ENCODE measurements at regions not wholly inside any gene's neighbourhood (a gene's known extent, or its start where the extent isn't known, plus 50 kb on each side); places are given as distances from the start of the nearest gene placed in this dataset.

DNA sequence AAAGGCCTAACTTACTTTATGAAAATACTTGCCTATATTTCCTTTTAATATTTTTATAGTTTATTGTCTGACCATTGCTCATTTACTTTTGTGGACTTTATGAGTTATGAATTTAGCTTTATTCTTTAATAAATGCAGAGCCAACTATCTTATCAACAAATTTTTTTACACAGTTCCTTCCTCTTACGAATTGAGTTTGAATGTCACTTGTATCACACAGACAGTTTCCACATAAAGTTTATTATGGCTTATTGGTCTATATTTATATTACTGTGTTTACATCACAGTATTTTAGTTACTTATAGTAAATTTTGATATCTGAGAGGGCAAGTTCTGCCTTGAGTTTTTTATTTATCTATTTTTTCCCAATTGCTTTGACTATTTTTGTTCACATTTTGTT lies 450.6 kb downstream of the C4orf33 start:
- DNase-seq (ENCODE audit: low spot score): no peak

DNA sequence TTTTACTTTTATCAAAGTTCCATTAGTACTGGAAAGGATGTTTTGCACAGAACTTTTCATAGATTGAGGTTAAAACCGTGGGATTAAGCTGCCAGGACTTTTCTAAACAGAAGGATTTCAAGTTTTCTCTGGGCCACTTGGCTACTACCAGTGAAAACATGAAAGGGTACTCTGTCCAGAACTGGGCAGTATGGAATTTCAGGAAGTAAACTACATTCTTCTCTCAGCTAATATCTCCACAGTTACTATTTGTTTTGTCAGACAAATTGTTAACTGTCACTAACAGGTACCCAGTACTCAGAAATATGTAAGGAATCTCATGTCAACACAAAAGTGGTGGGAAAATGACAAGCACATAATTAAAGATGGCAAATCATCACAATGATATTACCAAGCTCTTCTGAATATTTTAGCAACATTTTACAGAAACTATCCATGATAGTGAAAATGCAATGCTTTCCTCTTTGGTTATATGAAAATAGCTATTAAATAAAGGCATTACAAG lies 454.4 kb downstream of the C4orf33 start:
- DNase-seq (ENCODE audit: low spot score): no peak

DNA sequence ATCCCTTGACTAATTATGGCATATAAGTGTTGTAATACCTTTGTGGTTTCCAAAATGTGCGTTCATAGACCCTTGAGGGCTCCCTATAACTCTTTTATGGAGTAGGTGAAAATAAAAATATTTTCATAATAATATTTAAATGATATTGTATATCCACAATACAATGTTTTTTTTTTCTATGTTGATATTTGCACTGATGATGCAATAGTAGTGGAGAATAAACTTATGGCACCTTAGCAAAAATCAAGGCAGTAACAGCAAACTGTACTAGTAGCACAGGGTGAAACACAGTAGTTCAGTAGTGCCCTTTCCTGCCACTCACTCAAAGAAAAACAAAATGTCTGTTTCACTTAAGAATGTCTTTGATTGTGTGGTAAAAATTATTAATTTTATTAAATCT lies 465.3 kb downstream of the C4orf33 start:
- DNase-seq (ENCODE audit: low spot score): no peak

DNA sequence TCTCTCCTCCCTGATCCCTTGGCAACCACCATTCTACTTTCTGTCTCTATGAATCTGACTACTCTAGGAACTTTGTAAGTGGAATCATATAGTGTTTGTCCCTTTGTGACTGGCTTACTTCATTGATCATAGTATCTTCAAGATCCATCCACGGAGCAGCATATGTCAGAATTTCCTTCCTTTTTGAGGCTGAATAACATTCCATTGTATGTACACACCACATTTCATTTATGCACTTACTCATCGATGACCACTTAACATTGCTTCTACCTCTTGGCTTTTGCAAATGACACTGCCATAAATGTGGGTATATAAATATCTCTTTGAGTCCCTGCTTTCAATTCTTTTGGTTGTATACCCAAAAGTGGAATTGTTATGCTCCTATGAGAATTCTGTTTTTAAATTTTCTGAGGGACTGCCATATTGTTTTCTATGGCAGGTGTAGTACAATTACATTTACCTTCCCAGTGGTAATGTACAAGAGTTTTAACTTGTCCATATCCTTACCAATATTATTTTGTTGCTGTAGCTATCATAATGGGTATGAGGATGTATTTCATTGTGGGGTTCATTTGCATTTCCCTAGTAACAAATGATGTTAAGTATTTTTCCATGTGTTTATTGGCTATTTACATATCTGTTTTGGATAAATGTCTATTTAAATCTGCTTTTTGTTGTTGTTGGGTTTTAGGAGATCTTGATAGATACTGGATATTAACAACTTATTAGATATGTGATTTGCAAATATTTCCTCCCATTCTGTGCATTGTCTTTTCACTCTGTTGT lies 466.1 kb downstream of the C4orf33 start:
- peak; percentile 4 for DNase-seq (ENCODE audit: low spot score)

DNA sequence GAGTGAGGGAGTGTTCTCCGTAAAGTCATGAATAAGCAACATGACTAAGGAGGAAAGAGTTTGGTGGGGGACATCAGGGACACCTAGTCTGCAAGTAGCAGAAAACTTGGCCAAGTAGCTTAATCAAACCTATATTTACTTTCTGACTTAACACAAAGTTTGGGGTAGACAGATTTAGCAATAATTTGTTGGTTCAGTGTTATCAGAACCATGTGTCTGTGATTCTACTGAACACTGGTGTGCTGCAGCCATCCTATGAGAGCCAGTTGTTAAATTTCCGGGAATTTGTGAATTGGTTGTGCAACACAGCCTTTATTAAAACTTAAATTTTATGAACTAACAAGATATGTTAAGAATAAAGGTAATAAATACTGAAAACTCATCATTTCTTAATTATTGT lies 469.3 kb downstream of the C4orf33 start:
- no peak for DNase-seq (ENCODE audit: low spot score)

DNA sequence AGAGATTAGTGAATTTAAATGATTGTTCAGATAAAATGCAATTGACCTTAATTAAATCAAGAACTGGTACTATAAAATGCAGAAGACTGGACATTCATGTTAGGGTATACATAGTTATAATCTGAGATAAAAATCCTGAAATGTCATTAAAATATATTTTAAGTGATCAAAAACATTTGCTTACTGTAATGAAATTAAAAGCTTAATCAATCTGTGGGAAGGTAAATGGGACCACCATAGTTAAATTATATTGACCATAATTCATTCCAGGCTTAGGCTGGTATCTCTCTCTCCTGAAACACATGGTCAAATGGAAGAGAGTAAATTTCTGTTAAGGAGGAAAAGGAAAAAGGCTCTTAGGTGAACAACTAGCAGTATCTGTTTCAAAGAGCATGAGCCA lies 474.4 kb downstream of the C4orf33 start:
- DNase-seq (ENCODE audit: low spot score): no peak

DNA sequence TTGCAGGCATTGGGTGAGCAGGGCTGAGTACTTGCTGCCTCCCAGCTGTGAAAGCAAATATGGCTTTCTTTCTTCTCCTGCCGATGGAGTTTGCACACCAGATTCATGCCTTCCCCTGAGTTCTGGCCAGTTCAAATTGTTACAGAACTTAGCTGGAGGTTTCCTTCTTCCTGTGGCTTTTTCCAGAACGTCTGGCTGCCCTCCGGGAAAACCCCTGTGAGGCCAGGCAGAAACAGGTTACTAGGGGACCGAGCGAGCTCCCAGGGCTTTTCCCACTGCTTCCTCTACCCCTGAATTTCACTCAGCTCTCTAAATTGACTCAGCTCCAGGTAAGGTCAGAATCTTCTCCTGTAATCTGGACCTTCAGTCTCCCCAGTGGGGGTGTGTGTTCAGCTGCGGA lies 482.4 kb downstream of the C4orf33 start:
- no peak for DNase-seq (ENCODE audit: low spot score)

DNA sequence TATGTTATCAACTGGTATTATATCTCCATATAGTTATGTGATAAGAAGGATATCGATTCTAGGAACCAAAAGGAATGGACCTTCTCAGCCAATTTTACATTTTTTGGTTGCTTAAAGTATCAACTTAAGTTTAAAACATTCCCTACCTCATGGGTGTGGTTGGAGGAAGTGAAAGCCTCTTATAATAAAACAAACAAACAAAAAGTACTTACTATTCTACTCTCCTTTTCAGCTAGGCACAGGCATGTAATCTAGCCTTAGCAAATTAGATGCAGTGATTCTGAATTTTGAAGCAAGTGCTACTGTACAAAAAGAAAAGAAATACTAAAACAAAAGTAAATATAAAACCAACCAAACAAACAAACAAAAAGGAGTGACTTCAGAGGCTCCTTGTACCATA lies 485.4 kb downstream of the C4orf33 start:
- DNase-seq (ENCODE audit: low spot score): no peak

DNA sequence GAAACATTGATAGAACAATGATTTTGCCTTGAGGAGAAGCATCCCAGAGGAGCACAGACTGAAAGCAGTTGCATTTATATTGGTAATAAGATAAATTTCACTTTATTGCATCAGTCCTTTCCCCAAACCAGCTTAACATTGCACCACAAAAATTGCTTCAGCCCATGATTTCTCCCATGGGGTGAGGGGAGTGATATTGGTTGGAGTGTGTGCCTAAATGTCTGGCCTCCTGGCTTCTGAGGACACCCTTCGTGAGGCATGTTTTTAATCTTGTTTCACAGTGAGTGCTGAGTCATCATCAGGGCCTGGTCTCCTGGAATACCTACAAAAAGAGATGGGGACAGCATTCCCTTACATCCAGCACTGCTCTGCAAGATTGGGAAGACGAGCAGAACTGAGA lies 487.9 kb downstream of the C4orf33 start:
- peak; percentile 1 for DNase-seq (ENCODE audit: low spot score)

DNA sequence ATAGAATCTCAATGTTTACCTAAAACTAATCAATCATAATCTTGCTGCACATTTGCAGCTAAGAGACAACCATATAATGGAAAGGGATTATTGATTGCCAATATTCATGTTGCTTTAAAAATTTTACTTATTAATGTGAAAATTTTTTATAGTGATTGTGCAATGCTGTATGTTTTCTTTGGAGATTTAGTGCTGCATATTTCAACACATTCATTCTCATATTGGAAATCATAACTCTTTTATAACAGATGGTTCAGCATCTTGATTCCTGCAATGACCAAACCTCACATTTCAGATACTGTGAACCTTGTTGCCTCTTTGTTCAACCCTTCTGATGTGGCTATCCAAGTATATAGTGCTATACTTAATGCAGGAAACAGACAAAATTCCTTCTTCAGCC lies 502.6 kb downstream of the C4orf33 start:
- no peak for DNase-seq (ENCODE audit: low spot score)

DNA sequence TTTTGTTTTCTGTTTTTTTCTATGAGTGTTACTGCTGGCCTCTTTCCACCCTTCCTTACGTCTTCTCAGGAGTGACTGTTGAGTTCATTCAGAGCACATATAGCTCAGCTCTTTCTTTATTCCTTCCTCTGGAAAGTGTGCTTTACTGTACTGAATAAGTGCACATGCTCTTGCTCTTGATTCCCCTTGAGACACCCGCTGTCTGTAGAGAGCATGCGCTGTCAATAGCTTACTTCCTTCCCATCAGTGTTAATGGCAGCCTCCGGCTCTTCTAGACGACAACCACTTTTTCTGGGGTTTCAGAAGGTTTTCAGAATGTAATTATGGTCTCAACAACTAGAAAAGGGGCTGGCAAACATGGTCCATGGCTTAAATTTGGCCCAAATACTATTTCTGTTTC lies 504.9 kb downstream of the C4orf33 start:
- no peak for DNase-seq (ENCODE audit: low spot score)

DNA sequence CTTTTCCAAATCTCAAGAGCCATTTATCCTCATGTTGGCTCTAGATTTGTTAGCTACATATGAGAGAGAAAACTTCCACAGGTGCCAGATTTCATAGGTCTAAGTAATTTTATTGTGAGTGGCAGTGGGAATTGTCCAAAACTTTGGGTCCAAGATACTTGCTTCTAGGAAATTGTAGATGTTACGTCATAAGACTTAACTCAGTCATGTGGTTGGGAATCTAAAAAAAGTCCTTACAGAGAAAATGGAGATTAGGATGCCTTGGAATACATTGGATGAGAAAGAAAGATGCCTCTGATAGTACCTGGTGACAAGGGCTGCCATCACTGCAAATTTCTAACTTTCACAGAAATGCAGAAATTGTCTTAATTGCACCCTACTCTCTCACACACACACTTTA lies 506.5 kb downstream of the C4orf33 start:
- DNase-seq (ENCODE audit: low spot score): no peak

DNA sequence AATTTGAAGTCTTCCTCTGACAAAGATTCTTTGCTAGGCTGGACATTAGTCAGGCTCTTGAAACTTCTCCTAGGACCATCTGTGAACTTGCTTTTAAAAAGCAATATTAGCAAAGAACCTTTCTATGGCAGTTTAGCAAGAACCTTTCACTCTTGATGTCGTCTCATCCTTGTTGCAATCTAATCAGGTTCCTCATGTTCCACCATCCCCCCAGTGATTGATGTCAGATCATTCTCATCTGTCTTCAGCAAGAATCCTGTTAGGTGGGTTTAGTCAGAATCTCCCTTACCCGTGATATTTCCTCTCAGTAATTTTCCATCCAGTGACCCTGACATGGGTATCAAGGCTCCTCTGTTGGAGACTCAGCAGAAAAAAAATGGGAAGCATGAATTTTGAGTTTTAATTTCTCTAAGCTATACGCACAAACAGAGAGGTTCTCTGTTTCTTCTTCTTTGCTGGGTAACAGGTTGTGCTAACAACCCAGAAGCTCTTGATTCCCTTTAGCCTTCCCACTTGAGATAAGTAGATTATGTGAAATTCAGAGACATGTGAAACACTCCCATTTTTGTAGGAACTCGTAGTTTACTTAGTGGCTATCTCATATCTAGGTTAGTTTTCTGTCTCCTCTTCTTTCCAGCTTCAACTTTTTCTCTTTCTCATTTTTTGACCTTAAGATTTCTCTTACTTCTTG lies 507.4 kb downstream of the C4orf33 start:
- no peak for DNase-seq (ENCODE audit: low spot score)

DNA sequence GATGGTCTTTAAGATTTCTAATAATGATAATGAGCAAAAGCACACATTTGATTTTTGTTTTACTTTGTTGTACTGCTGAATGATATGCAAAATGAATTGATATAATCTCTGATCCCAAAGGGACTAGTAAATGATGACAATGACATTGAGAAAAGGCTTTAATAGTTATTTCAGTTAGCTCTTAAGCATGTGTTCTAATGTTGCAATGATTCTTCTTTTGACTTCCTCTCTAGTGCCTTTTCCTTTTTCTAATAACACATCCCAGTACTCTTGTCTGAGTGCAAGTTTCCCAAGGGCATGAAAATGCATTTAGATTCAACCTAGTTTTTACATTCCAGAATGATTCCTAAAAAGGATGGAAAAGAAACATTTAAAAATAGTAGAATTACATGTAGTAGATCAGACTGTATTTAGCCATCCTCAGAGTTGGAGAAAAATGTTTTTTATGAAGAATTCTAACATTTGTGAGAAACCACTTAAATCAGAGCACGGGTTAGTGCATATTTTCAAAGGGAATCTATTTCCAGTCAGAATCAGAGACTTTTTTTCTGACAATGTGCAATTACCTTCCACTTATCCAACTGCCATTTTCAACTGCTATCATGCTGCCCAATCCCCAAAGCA lies 508.8 kb downstream of the C4orf33 start:
- DNase-seq (ENCODE audit: low spot score): no peak

DNA sequence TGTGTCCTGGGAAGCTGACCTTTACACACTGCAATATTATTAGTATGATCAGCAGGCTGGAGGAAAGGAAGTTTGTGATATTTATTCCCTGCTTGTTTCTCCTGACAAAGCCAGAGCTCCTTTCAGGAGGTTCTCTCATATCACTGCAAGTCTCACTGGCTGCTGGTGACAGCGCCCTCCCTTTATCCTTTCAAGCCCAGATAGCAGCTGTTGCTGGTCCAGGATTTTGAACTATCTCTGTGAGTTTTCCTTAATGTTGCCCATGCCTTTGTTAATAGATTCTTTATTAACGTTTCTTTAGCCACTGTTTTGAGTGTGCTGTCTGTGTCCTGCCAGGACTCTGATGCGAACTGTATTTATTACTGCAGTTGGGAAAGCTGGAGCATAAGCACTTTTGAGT lies 518.7 kb downstream of the C4orf33 start:
- no peak for DNase-seq (ENCODE audit: low spot score)

DNA sequence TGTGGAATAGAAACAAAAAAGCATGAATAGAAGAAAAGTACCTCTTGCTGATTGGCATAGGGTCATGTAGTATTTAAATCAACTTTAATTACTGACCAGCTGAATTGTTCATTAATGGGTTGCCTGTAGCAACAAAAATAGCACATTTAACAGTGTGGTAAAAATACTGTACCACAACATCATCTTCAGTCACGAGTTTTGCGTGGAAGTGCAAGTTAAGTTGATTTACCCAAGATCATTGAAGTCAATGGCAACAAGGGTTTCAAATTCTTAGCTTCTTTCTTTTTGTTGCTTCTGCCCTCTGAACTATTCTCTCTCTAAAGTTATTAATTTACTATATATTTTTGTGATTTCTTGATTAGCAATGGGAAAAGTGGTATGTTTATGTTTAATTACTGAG lies 526.6 kb downstream of the C4orf33 start:
- no peak for DNase-seq (ENCODE audit: low spot score)

DNA sequence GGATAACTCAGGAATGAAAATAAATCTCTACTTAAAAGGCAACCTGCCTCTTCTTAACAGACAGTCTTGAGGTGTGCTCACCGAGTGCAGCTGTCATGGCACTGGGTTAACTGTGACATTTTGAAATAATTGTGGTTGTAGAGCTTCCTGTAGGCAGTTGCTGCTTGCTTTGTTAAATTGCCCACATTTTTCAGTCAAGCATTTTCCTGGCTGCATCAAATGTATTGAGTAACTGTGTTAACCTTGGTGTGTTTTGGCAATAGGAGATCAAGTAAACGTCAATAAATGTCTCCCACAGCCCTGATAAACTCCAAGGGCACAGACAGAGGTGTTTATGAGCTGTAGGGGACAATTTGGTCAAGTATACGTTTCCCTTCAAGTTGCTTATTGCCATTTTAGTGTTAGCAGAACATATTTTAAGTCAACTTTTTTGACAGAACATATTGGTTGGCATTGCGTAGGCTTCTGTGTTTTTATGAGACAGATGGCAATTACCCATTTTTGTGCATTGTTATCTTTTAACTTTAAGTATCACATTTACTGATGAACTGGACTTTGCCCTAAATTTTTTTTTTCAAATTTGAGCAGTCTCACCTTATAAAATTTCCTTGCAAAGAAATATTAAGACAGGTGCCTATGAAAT lies 527.4 kb downstream of the C4orf33 start:
- DNase-seq (ENCODE audit: low spot score): peak; percentile 3

DNA sequence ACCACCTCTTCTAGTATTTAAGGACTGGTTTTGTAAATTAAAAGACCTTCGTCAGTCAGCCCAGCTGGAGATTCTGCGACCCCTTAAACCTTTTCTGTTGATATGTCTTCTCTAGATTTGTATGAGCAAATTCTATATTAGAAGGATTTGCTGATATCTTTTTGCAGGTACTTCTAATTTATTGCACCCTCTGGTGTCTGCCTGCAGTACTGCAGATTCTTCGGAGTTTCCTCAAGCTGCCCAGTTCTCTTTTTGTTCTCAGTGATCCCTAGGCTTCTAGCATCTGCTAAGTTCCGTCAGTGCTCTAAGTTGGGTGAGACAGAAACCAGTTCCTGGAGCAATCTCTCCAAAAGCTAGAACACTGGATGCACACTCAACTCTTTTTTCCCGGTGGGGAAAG lies 545.2 kb downstream of the C4orf33 start:
- DNase-seq (ENCODE audit: low spot score): peak; percentile 55

DNA sequence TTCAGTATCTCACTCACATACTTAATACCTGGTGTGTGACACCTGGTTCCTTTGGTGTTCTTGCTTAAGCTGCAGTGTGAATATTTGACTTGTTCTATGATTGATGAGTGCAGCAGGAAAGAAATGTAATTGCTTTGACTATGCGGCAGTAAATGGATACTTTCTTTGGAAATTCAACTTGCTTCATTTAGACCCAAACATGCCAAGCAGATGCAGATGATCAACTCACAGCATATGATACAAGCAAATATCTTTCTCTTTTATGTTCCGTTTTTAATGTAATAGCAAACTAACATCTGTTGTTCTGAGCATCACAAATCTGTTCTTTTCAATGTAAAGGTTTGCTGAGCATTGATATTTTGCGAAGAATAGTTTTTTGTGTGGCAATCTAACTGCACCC lies 549.5 kb downstream of the C4orf33 start:
- no peak for DNase-seq (ENCODE audit: low spot score)

DNA sequence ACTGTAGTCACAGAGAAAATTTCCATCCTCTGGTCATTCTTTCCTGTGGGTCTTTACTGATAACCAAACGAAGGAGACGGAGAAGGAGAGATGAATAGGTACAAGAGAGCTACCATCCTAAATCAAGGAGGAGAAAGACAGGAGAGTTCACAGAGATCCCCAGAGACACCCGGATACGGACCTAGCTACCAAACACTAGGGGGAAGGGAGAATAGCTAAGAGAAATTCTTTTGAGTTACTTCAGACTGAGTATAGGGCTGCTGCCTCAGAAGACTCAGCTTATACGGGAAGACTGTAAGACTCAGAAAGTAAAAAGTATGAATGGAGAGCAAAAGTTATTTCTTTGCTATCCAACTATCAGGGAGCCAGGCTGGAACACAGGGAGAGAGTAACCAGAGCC lies 572.1 kb downstream of the C4orf33 start:
- DNase-seq (ENCODE audit: low spot score): no peak

DNA sequence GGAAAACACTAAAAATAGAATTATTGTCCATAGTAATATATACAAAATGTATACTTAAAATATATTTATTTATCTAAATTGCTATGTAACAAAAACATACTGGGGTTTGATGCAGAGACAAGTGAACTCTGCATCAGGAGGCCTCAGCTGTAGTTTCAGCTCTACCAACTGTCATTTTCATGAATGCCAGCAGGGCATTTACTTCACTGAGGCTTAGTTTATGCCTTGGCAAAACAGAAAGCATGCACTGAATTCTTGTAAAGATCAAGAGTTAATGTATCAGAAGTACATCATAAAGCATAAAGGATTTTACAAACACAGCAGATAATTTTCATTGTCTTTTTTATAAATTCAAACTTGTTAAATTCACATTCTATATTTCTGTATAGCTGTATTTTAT lies 577.0 kb downstream of the C4orf33 start:
- DNase-seq (ENCODE audit: low spot score): no peak

DNA sequence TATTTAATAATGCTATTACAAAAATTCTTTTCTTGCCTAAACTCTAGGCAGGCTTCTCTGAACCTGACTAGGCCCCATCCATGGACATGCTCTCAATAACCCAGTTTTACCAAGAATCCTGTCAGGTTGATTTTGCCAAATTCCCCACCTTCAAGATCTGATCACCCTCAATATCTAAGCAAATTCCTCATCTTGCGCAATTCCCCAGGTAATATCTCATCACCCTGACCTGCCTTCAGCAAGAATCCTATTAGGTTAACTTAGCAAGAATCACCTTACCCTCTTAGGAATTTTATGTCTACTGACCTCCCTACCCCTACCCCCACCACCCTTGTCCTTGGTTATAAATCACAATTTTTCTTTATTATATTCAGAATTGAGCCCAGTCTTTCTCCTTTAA lies 579.1 kb downstream of the C4orf33 start:
- no peak for DNase-seq (ENCODE audit: low spot score)

DNA sequence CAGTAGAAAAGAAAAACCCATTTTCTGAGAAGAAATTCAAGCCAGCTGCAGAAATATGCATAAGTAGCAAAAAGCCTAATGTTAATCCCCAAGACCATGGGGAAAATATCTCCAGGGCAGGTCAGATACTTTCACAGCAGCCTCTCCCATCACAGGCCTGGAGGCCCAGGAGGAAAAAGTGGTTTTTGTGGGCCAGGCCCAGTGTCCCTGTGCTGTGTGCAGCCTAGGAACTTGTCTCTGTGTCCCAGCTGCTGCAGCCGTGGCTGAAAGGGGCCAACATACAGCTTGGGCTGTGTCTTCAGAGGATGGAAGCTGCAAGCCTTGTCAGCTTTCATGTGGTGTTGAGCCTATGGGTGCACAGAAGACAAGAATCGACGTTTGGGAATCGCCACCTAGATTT lies 581.0 kb downstream of the C4orf33 start:
- no peak for DNase-seq (ENCODE audit: low spot score)
